Uterus (tissue), 2 donors: ENCODE measurements at regions not wholly inside any gene's neighbourhood (a gene's known extent, or its start where the extent isn't known, plus 50 kb on each side); places are given as distances from the start of the nearest gene placed in this dataset.

Source experiments
- CTCF ChIP-seq, 4 experiments: fragments of 200-600 bp in 2 of 4; fragments of 450-650 bp in 2 of 4; sonication (generic) in 2 of 4; IDR thresholded peaks; one replicate each; pipeline ENCODE4 v1.5.1; 2016 to 2019; ENCODE audit warnings: antibody characterized with exemption in 4 of 4, mild to moderate bottlenecking in 2 of 4, moderate library complexity in 1 of 4
- POLR2A ChIP-seq, 2 donors: fragments of 450-650 bp; IDR thresholded peaks; one replicate each; pipeline ENCODE4 v1.6.1; 2016; ENCODE audit warnings: antibody characterized with exemption in 2 of 2, mild to moderate bottlenecking in 1 of 2, moderate library complexity in 1 of 2

DNA sequence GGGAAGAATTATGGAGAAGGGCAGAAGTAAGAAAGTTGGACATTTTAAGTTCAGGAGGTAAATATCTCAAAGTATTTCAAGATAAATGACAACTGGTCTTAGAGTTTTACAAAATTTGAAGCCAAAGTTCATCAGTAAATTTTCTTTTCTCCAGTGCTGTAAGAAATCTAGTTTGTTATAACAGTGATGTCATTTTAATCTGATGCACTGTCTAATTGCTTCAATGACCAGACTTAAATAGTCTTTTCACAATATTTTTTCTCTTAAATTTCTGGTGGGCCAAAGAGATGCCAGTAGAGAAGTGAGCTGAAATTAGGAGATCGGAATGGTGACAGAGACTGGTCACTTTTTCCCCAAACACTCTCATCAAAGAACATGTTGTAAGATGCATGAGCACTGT is 156.5 kb upstream of the TMEM161B start:
- TF ChIP-seq CTCF (IDR thresholded peaks at IDR 0.05) (no peak), POLR2A (IDR thresholded peaks at IDR 0.05) (no peak)
